CD4-positive, alpha-beta T cell treated with Interleukin-2 at 100 ng/mL for 4 hours (primary cell): ENCODE measurements at regions not wholly inside any gene's neighbourhood (a gene's known extent, or its start where the extent isn't known, plus 50 kb on each side); places are given as distances from the start of the nearest gene placed in this dataset.
A peak's percentile ranks its signal among the peaks of the same experiment; 100 is the strongest.

ENCODE experiments used
- DNase-seq: peaks from one replicate; pipeline ENCODE4 v3.0.0-alpha.2; 2020; ENCODE audit warnings: low spot score

- DNase-seq = peak; percentile 81
Measured at GRCh38 chr12:47307680-47308399, 228.1 kb upstream of the AMIGO2 start.

GRCh38 chr12:47306773-47307679 is 227.3 kb upstream of the AMIGO2 start:
- peak; percentile 55 for DNase-seq

- DNase-seq = no peak
Measured at GRCh38 chr12:47306130-47306529, 226.4 kb upstream of the AMIGO2 start.

- no peak for DNase-seq
Measured at GRCh38 chr12:47305464-47305863, 225.7 kb upstream of the AMIGO2 start.

- no peak for DNase-seq
Measured at GRCh38 chr12:47303995-47304560, 224.3 kb upstream of the AMIGO2 start.

- DNase-seq = no peak
Measured at GRCh38 chr12:47303207-47303606, 223.4 kb upstream of the AMIGO2 start.

GRCh38 chr12:47302111-47302671 is 222.4 kb upstream of the AMIGO2 start:
- no peak for DNase-seq

- no peak for DNase-seq
Measured at GRCh38 chr12:47299586-47299985, 219.8 kb upstream of the AMIGO2 start.

- DNase-seq = peak; percentile 21
Measured at GRCh38 chr12:47297993-47298392, 218.2 kb upstream of the AMIGO2 start.

- DNase-seq = no peak
Measured at GRCh38 chr12:47296828-47297227, 217.1 kb upstream of the AMIGO2 start.

GRCh38 chr12:47293406-47293805 is 213.6 kb upstream of the AMIGO2 start:
- no peak for DNase-seq

GRCh38 chr12:47286676-47287075 is 206.9 kb upstream of the AMIGO2 start:
- no peak for DNase-seq
